ENCODE measurements at regions not wholly inside any gene's neighbourhood (a gene's known extent, or its start where the extent isn't known, plus 50 kb on each side); places are given as distances from the start of the nearest gene placed in this dataset.

GRCh38 chr9:80259079-80259478, 687.3 kb downstream of the TLE4 start:
- no peak overlapping the region for H3K27ac Mint-ChIP-seq (ENCODE audit: unreplicated experiment)
- DNase-seq: no peak
- no peak for TF ChIP-seq CTCF (IDR thresholded peaks at IDR 0.05; ENCODE audit: unreplicated experiment)
- intact Hi-C loops (cut with micrococcal nuclease; ENCODE audit: unreplicated experiment): no loop called here
- CTCF ChIA-PET: no interaction called here
- H3K27me3 Mint-ChIP-seq (ENCODE audit: unreplicated experiment): no peaks in the 10 kb centered on the region
- BruUV-seq (replicated peaks): no TSS peak
- H3K4me1 Mint-ChIP-seq (ENCODE audit: low read depth, unreplicated experiment): no peaks in the 10 kb centered on the region
- no peaks in the 10 kb centered on the region for H3K36me3 Mint-ChIP-seq (ENCODE audit: insufficient read depth, unreplicated experiment)
- H3K4me3 Mint-ChIP-seq (ENCODE audit: low read depth, unreplicated experiment): no peak overlapping the region
- H3K9me3 Mint-ChIP-seq (ENCODE audit: low read depth, unreplicated experiment): peaks cover 2% of the 10 kb centered on the region

GRCh38 chr9:80251778-80252177, 680.0 kb downstream of the TLE4 start:
- Mint-ChIP-seq H3K9me3 (ENCODE audit: low read depth, unreplicated experiment) (peaks cover 2% of the 10 kb centered on the region), H3K36me3 (ENCODE audit: insufficient read depth, unreplicated experiment) (no peaks in the 10 kb centered on the region), H3K4me1 (ENCODE audit: low read depth, unreplicated experiment) (no peaks in the 10 kb centered on the region), H3K27me3 (ENCODE audit: unreplicated experiment) (no peaks in the 10 kb centered on the region), H3K4me3 (ENCODE audit: low read depth, unreplicated experiment) (no peak overlapping the region), H3K27ac (ENCODE audit: unreplicated experiment) (no peak overlapping the region)
- no TSS peak for BruUV-seq (replicated peaks)
- intact Hi-C loops (cut with micrococcal nuclease; ENCODE audit: unreplicated experiment): no loop called here
- no peak for TF ChIP-seq CTCF (IDR thresholded peaks at IDR 0.05; ENCODE audit: unreplicated experiment)
- CTCF ChIA-PET: no interaction called here
- DNase-seq: no peak

DNA sequence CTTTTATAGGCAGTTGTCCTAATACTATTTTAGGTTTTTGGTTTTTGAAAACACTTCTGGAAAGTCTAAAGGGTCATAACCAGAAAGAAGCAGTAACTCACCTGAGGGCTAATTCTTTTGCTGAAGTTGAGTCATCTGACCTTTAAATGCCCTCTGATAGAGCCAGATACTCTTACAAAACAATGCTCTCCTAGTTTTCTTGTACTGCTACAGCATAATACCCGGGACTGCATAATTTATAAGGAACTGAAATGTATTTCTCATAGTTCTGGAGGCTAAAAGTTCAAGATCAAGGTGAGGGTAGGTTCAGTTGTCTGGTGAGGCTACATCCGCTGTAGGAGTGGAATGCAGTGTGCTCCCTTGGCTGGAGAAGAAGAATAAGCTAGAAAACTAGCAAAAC, 670.3 kb downstream of the TLE4 start:
- Mint-ChIP-seq H3K27ac (ENCODE audit: unreplicated experiment) (no peak overlapping the region), H3K9me3 (ENCODE audit: low read depth, unreplicated experiment) (peaks cover 3% of the 10 kb centered on the region), H3K27me3 (ENCODE audit: unreplicated experiment) (no peaks in the 10 kb centered on the region), H3K4me3 (ENCODE audit: low read depth, unreplicated experiment) (no peak overlapping the region), H3K4me1 (ENCODE audit: low read depth, unreplicated experiment) (no peaks in the 10 kb centered on the region), H3K36me3 (ENCODE audit: insufficient read depth, unreplicated experiment) (no peaks in the 10 kb centered on the region)
- CTCF ChIA-PET: no interaction called here
- intact Hi-C loops (cut with micrococcal nuclease; ENCODE audit: unreplicated experiment): no loop called here
- TF ChIP-seq CTCF (IDR thresholded peaks at IDR 0.05; ENCODE audit: unreplicated experiment): no peak
- no TSS peak for BruUV-seq (replicated peaks)
- no peak for DNase-seq

DNA sequence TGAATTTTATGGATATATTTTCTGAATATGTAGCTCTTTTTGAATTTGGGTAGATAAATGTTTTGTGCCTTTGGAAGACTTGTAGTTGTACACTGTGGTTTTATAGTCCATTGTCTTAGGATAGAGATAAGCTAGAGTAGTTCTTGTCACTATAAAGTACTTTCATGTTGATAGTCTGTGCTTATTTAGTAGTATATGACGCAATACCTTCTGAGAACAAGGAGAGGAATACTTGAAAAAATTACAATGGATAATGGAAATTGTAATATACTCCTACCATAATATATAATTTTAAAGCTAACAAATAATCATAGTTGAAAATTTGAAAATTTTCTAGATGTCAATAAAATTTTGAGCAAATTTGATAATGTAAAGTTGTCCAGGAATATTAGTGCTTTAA, 664.0 kb downstream of the TLE4 start:
- no peak for TF ChIP-seq CTCF (IDR thresholded peaks at IDR 0.05; ENCODE audit: unreplicated experiment)
- no peaks in the 10 kb centered on the region for H3K4me1 Mint-ChIP-seq (ENCODE audit: low read depth, unreplicated experiment)
- no peaks in the 10 kb centered on the region for H3K27me3 Mint-ChIP-seq (ENCODE audit: unreplicated experiment)
- H3K36me3 Mint-ChIP-seq (ENCODE audit: insufficient read depth, unreplicated experiment): no peaks in the 10 kb centered on the region
- no peak overlapping the region for H3K4me3 Mint-ChIP-seq (ENCODE audit: low read depth, unreplicated experiment)
- CTCF ChIA-PET: interaction anchor here (0.6 kb wide), 1 partner anchor 179 kb away, joined by 6 read pairs; no protein-coding TSS in a partner anchor
- no TSS peak for BruUV-seq (replicated peaks)
- no peak for DNase-seq
- no peak overlapping the region for H3K27ac Mint-ChIP-seq (ENCODE audit: unreplicated experiment)
- intact Hi-C loops (cut with micrococcal nuclease; ENCODE audit: unreplicated experiment): no loop called here
- H3K9me3 Mint-ChIP-seq (ENCODE audit: low read depth, unreplicated experiment): peaks cover 14% of the 10 kb centered on the region

DNA sequence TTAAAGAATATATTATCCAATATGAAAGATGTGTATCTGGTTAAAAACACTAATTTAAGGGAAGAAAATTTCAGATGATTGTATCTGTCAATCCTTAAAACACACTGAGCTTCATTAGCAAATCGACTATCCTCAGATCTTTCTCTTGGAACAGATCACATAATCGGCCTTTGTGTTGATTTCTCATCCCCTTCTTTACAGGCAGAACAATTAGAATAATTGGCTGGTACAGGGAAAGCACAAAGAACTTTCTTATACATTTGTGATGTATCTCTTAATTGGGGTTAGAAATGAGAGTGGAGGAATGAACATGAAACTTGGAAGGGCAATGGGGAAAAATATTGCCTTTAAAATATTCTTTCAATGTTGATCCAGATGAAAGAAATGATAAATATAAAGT, 662.1 kb downstream of the TLE4 start:
- CTCF ChIA-PET: no interaction called here

More for the DNA sequence above, 662.1 kb downstream of the TLE4 start:
- no TSS peak for BruUV-seq (replicated peaks)
- no peak overlapping the region for H3K4me3 Mint-ChIP-seq (ENCODE audit: low read depth, unreplicated experiment)
- H3K27ac Mint-ChIP-seq (ENCODE audit: unreplicated experiment): no peak overlapping the region
- no peaks in the 10 kb centered on the region for H3K27me3 Mint-ChIP-seq (ENCODE audit: unreplicated experiment)
- intact Hi-C loops (cut with micrococcal nuclease; ENCODE audit: unreplicated experiment): no loop called here
- TF ChIP-seq CTCF (IDR thresholded peaks at IDR 0.05; ENCODE audit: unreplicated experiment): no peak
- H3K9me3 Mint-ChIP-seq (ENCODE audit: low read depth, unreplicated experiment): peaks cover 14% of the 10 kb centered on the region
- no peak for DNase-seq
- no peaks in the 10 kb centered on the region for H3K4me1 Mint-ChIP-seq (ENCODE audit: low read depth, unreplicated experiment)
- H3K36me3 Mint-ChIP-seq (ENCODE audit: insufficient read depth, unreplicated experiment): no peaks in the 10 kb centered on the region
